ENCODE measurements at regions not wholly inside any gene's neighbourhood (a gene's known extent, or its start where the extent isn't known, plus 50 kb on each side); places are given as distances from the start of the nearest gene placed in this dataset.

DNA sequence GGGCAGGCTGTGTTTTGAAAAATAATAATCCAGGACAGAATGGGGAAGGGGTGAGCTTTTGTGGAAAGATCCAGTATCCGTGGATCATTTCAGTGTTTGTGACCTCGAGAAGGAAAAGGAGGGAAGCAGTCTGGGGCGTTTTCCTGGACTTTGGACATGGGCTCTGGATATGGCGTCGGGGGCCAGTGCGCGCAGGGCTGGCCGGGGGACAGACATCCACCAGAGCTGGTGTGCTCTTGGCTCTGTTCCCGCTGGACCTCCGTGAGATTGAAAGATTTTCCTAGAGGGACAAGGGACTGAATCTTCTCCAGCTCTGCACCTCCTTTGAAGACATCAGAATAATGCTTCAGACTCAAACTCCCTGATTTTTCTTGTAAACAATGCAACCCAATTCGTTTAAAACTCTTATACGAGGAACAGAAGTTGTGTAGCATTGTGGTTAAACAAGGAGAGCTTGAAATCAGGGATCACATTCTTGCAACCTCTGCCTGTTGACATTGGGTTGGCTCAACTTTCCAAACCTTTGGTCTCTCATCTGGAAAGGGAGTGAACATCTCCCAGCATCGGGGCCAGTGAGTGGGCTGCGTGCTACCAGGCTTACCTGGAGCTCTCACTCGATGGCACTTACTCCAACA lies 75.9 kb downstream of the C16orf95 start:
- TF ChIP-seq REST (IDR thresholded peaks at IDR 0.05; ENCODE audit: insufficient read depth in 1 of 2, low read depth in 2 of 2, low read length in 2 of 2) (no peak), SIN3A (IDR thresholded peaks at IDR 0.05; ENCODE audit: borderline replicate concordance, insufficient read depth, low read length) (no peak), POLR2AphosphoS5 (IDR thresholded peaks at IDR 0.05; ENCODE audit: low read depth, low read length) (no peak), TAF1 (IDR thresholded peaks at IDR 0.05; ENCODE audit: borderline replicate concordance, insufficient read depth, low read length) (no peak), FOXP2 (optimal IDR thresholded peaks at IDR 0.05; ENCODE audit: borderline replicate concordance, extremely low read depth, extremely low read length, insufficient read depth) (no peak)
